ENCODE measurements at regions not wholly inside any gene's neighbourhood (a gene's known extent, or its start where the extent isn't known, plus 50 kb on each side); places are given as distances from the start of the nearest gene placed in this dataset.

- DNase-seq (ENCODE audit: low read depth) (no peak), FAIRE-seq (no peak)
- Histone ChIP-seq H3K27me3 (ENCODE audit: control insufficient read depth, insufficient read depth, low read length) (no peaks in the 10 kb centered on the region), H3K4me3 (ENCODE audit: low read depth, low read length) (no peak overlapping the region), H3K36me3 (ENCODE audit: control insufficient read depth, insufficient read depth, low read length) (no peaks in the 10 kb centered on the region)
- TF ChIP-seq CTCF (IDR thresholded peaks at IDR 0.05; ENCODE audit: insufficient read depth, low read length, severe bottlenecking), result no peak
These were observed 175.9 kb upstream of the FN1 start for GRCh38 chr2:215611609-215612386.

- H3K36me3 ChIP-seq (ENCODE audit: control insufficient read depth, insufficient read depth, low read length), result no peaks in the 10 kb centered on the region
- FAIRE-seq, result peak; percentile 72
- peak; percentile 99 for DNase-seq (ENCODE audit: low read depth)
- H3K4me3 ChIP-seq (ENCODE audit: low read depth, low read length), result no peak overlapping the region
- no peak for TF ChIP-seq CTCF (IDR thresholded peaks at IDR 0.05; ENCODE audit: insufficient read depth, low read length, severe bottlenecking)
- no peaks in the 10 kb centered on the region for H3K27me3 ChIP-seq (ENCODE audit: control insufficient read depth, insufficient read depth, low read length)
These were observed 173.5 kb upstream of the FN1 start for GRCh38 chr2:215609089-215610032.

- Histone ChIP-seq H3K27me3 (ENCODE audit: control insufficient read depth, insufficient read depth, low read length) (no peaks in the 10 kb centered on the region), H3K4me3 (ENCODE audit: low read depth, low read length) (no peak overlapping the region), H3K36me3 (ENCODE audit: control insufficient read depth, insufficient read depth, low read length) (no peaks in the 10 kb centered on the region)
- no peak for TF ChIP-seq CTCF (IDR thresholded peaks at IDR 0.05; ENCODE audit: insufficient read depth, low read length, severe bottlenecking)
- no peak for DNase-seq (ENCODE audit: low read depth)
- no peak for FAIRE-seq
These were observed 171.9 kb upstream of the FN1 start for GRCh38 chr2:215607766-215608165.

- Histone ChIP-seq H3K36me3 (ENCODE audit: control insufficient read depth, insufficient read depth, low read length) (no peaks in the 10 kb centered on the region), H3K4me3 (ENCODE audit: low read depth, low read length) (no peak overlapping the region), H3K27me3 (ENCODE audit: control insufficient read depth, insufficient read depth, low read length) (no peaks in the 10 kb centered on the region)
- DNase-seq (ENCODE audit: low read depth) (no peak), FAIRE-seq (no peak)
- TF ChIP-seq CTCF (IDR thresholded peaks at IDR 0.05; ENCODE audit: insufficient read depth, low read length, severe bottlenecking), result no peak
These were observed 170.4 kb upstream of the FN1 start for GRCh38 chr2:215606219-215606618.

- FAIRE-seq (no peak), DNase-seq (ENCODE audit: low read depth) (no peak)
- no peak for TF ChIP-seq CTCF (IDR thresholded peaks at IDR 0.05; ENCODE audit: insufficient read depth, low read length, severe bottlenecking)
- H3K27me3 ChIP-seq (ENCODE audit: control insufficient read depth, insufficient read depth, low read length), result no peaks in the 10 kb centered on the region
- no peak overlapping the region for H3K4me3 ChIP-seq (ENCODE audit: low read depth, low read length)
- no peaks in the 10 kb centered on the region for H3K36me3 ChIP-seq (ENCODE audit: control insufficient read depth, insufficient read depth, low read length)
These were observed 169.3 kb upstream of the FN1 start for GRCh38 chr2:215605214-215605613.
